ENCODE measurements at regions not wholly inside any gene's neighbourhood (a gene's known extent, or its start where the extent isn't known, plus 50 kb on each side); places are given as distances from the start of the nearest gene placed in this dataset.

GRCh38 chr12:91327131-91327530 lies 144.5 kb upstream of the DCN start:
- DNase-seq: no peak

GRCh38 chr12:91326058-91327027 lies 143.7 kb upstream of the DCN start:
- DNase-seq: peak; percentile 2

GRCh38 chr12:91320999-91321398 lies 138.4 kb upstream of the DCN start:
- DNase-seq: no peak

GRCh38 chr12:91319071-91319760 lies 136.6 kb upstream of the DCN start:
- no peak for DNase-seq

- no peak for DNase-seq
Observed at GRCh38 chr12:91317306-91317705, 134.7 kb upstream of the DCN start.

- no peak for DNase-seq
Observed at GRCh38 chr12:91316907-91317269, 134.3 kb upstream of the DCN start.

- no peak for DNase-seq
Observed at GRCh38 chr12:91316161-91316906, 133.7 kb upstream of the DCN start.

GRCh38 chr12:91311081-91311480 lies 128.5 kb upstream of the DCN start:
- no peak for DNase-seq

GRCh38 chr12:91309450-91309849 lies 126.8 kb upstream of the DCN start:
- DNase-seq: no peak

GRCh38 chr12:91307957-91308670 lies 125.5 kb upstream of the DCN start:
- no peak for DNase-seq

- no peak for DNase-seq
Observed at GRCh38 chr12:91290354-91290753, 107.7 kb upstream of the DCN start.

- no peak for DNase-seq
Observed at GRCh38 chr12:91289906-91290305, 107.3 kb upstream of the DCN start.

GRCh38 chr12:91289072-91289471 lies 106.5 kb upstream of the DCN start:
- DNase-seq: no peak

- DNase-seq: no peak
Observed at GRCh38 chr12:91287753-91288152, 105.1 kb upstream of the DCN start.

- no peak for DNase-seq
Observed at GRCh38 chr12:91278126-91278525, 95.5 kb upstream of the DCN start.

GRCh38 chr12:91276509-91276908 lies 93.9 kb upstream of the DCN start:
- DNase-seq: no peak

- no peak for DNase-seq
Observed at GRCh38 chr12:91275321-91275720, 92.7 kb upstream of the DCN start.

- no peak for DNase-seq
Observed at GRCh38 chr12:91274916-91275315, 92.3 kb upstream of the DCN start.

GRCh38 chr12:91273560-91273959 lies 90.9 kb upstream of the DCN start:
- DNase-seq: no peak

GRCh38 chr12:91272461-91273063 lies 89.9 kb upstream of the DCN start:
- DNase-seq: no peak

- no peak for DNase-seq
Observed at GRCh38 chr12:91271185-91271584, 88.6 kb upstream of the DCN start.

- no peak for DNase-seq
Observed at GRCh38 chr12:91267039-91267438, 84.4 kb upstream of the DCN start.

Data from stimulated activated CD4-positive, alpha-beta T cell treated with anti-CD3 and anti-CD28 coated beads, Interleukin-1b, Interleukin-23, amount 100 ng/mL, for 48 hours (primary cell).